UCSD-AML1 (cell line): ENCODE measurements at regions not wholly inside any gene's neighbourhood (a gene's known extent, or its start where the extent isn't known, plus 50 kb on each side); places are given as distances from the start of the nearest gene placed in this dataset.

Experiments used
- DNase-seq: peaks from one replicate; lab custom pipeline; 2025; ENCODE audit not compliant: unreplicated experiment; lab: John Stamatoyannopoulos, UW

DNA sequence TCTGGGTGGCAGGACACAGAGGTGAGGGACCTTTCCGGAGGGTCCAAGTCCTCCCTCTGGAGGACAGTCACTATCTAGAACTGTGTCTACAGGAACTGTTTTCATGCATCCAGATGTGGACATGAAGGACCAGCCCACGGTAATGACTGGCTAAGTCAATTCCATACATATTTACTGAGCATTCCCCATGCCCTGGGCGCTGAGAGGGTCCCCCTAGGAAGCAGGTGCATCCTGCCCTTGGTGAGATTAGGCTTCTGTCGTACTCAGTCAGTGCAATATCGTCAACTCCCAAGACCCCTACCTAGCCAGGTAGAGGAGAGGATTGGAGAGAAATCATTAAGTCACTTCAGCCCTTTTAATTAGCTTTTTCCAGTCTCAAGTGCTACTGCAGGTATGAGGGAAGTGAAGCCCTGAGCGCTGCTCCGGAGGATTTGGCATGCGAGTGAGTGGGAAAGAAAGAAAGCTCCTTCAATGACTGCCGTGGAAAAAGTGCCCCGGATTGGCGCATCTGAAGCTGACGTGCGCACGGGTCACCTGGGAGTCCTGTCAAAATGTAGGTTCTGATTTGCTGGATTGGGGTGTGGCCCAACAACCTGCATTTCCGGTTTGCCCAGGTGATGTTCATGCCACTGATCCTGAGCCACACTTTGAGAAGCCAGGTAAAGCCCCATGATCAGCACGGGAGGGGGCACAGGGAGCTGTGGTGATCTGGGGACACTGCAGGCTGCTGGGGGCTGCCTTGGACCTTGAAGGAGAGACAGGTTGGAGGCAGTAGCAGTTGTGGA lies 367.4 kb upstream of the TNRC6C start:
- no peak for DNase-seq

DNA sequence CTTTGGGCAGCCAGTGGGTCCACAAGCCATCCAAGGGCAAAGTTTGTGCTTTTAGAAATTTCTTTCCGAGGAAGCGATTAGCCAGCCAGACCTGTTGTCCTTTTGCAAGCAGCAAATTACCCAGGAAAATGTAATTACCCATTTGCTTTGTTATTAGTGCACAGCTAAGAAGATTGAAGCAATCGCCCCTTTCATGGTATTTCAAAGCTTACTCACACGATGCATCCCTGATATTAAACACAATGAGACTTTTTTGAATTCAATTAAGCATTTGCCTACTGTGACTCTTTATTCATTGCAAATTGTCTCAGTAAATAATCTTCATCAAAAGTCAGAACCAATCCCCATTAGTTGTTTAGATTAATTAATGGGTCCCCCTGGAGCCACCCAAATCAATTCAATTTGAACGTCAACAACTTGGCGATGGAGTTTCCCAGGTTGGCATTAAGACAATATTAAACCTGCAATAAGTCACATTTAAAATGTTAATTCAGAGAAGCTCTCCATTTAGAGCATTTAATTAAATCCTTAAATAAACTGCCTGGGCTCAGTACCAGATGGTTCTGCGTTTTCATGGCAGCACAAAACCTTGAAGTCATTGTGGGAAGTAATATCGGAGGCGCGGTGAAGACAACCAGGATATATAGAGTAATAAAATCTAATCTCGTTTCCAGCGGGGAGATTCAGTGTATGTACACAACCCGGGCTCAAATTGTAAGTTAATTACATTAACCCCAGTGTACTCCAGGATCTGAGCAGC lies 366.2 kb upstream of the TNRC6C start:
- DNase-seq, result no peak

DNA sequence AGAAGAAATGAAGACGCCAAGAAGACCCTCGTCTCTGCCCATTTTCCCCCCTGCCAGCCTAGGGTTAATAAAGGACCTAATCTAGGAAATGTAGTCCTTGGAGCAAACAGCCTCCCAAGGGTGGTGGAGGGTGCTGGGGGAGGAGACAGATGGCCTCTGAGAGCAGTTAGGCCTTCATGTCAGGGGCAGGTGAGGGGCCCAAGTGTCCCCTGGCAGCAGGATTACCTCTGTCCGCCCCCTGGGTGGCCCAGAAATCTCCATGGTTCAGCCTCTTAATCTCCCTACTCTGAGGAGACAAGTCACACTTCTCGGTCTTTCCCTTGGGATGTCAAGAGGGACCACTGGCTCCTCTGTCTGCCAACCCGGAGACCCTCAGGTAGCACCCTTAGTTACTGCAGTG lies 365.4 kb upstream of the TNRC6C start:
- no peak for DNase-seq

DNA sequence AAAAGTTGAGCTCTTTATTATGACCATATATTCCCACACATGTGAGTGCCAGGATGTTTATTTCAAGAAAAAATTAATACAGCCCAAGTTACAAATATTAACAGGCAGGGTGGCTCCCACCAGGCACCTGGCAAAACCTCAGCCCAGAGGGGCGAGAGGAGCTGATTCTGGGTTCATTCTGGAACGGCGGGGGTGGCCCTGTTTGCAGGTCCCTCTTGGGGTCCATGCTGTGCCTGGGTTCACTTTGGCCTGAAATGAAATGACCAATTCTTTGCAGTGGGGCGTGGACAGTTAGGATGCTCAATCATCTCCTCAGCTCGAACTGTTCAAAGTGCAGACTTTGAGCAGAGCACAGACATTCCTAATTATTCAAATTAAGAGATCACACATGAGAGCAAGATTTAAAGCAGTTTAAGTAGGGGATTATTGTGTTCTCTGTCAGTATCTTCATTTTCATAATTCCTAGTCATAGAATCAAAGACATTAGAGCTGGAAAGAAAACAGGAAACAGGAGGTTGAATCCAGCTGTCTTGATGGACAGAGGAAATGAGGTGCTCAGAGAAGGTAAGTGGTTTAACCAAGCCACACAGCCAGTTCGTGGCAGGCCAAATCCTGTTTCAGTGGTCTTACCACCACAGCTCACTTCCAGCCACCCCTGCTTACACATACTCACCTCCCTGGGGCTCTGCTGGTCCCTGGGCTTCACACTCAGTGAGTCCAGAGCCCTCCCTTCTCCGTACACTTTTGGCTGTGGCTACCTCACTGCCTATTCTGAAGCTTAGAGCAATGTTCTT lies 363.9 kb upstream of the TNRC6C start:
- no peak for DNase-seq

DNA sequence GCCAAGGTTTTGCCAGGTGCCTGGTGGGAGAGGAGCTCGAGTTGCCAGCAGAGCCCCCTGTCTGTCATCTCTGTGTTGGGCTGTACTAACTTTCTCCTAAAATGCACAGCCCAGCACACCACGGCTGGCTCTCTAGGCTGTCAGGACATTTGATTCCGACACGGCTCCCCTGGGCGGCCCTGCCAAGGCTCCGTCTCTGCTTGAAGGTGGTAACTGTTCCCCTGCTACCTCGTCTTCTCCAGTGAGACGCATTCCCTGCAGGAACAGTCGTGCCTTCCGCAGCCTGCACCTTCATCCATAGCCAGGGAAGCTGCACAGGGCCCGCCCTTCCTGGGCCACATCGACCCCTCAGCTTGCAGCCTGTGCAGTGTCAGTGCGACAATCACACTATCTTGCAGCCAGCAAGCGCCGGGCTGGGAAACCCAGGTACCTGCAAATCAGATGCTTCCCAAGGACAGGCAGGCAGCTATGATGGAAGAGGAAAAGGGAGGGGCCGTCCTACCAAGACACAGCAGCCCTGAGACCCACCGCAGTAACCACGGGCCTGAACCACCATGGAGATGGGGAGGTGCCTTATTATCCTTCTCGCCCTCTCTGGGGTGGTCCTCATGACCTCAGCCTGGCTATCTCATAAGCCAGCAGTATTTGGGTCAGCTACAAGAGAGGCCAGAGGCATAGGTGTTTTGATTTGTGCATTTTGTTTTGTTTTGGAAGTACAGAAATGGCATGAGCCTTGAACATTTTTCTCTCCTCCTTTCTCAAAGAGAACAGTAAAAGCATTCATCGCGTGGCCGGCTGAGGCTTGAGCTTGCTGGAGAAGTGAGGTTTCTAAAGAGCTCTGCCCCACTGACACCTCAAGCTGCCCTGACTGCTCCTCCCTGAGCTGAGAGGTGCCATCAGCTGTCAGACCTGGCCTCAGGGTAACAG lies 361.7 kb upstream of the TNRC6C start:
- DNase-seq, result no peak

DNA sequence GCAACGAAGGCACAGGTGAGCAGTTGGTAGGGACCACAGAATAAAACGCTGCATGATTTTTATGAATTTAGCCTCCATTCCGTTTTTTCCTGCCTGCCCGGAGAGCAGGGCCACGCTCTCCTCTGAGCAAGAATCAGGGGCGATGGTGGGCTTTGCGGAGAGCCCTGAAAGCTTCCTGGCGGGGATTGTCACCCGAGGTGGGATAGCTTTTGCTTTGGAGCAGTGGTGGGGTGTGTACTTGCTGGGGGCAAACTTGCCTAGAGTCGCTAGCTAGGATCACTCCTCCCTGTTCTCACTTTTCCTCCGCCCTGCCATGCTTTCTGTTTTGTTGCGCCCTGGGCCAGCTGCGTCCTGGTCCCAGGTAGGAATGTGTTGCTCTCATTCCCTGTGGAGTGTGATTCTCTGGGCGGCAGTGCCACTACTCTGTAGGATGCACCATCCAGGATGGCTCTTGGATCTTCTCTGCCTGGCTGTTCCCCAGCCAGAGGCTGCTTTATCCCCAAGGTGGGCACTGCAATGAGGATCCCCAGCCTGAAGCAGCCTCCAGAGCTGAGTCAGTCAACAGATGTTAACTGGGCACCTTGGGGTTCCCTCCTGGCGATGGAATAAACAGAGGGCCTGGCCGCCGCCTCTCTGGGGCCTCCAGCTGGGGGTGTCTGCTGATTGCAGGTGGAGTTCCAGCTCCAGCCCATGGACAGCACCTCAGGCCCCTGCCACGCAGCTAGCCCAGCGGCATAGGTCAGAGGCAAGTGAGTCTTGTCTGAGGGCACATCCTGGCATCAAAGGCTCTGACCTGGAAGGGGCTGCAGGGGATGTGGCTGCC lies 360.9 kb upstream of the TNRC6C start:
- no peak for DNase-seq

DNA sequence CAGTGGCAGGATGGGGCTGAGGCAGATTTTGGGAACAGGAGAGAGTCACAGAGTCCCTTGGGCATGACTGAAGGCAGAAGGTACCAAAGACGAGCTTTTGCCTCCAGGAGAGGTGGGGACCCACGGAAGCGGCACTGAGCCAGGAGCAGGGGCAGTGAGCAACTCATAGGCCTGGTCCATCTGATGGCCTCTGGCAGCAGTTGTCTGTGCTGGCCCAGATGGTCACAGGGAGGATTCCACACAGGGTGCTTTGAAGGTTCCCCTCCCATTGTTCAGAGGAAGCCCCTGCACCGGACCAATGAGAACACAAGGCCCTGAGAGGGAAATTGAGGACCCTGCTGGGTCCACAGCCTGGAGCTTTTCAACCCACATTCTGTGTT lies 360.3 kb upstream of the TNRC6C start:
- DNase-seq, result no peak

DNA sequence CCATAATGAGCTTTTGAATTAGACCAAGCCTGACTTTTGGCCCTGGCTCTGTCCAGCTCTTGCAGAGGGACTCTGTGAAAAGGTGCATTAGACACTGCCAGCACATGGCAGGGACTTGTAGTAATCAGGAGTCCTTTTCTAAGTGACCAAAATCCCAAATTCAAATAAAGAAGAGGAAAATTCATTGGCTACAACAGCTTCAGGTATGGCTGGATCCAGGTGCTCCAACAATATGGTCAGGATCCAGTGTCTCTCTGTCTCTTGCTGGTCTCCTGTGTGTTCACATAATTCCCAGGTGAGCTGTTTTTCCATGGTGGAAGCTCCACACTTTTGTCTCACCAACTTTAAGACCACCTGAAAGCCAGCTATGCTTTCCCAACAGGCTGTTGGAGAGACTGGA lies 358.8 kb upstream of the TNRC6C start:
- no peak for DNase-seq

DNA sequence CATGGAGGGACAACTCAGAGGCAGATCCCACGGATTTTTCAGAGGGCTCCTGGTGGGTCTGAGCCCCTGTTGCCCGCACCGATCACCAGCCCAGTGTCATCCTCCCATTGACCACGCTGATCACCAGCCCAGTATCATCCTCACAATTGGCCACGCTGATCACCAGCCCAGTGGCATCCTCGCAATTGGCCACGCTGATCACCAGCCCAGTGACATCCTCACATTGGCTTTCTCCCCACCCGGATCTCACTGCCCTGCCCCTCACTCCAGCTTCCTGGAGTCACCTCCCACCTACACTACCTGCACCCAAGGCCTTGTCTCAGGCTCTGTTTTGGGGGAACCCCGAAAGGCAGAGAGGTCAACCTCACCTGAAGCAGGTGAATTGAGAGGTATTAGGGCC lies 358.2 kb upstream of the TNRC6C start:
- DNase-seq, result no peak

DNA sequence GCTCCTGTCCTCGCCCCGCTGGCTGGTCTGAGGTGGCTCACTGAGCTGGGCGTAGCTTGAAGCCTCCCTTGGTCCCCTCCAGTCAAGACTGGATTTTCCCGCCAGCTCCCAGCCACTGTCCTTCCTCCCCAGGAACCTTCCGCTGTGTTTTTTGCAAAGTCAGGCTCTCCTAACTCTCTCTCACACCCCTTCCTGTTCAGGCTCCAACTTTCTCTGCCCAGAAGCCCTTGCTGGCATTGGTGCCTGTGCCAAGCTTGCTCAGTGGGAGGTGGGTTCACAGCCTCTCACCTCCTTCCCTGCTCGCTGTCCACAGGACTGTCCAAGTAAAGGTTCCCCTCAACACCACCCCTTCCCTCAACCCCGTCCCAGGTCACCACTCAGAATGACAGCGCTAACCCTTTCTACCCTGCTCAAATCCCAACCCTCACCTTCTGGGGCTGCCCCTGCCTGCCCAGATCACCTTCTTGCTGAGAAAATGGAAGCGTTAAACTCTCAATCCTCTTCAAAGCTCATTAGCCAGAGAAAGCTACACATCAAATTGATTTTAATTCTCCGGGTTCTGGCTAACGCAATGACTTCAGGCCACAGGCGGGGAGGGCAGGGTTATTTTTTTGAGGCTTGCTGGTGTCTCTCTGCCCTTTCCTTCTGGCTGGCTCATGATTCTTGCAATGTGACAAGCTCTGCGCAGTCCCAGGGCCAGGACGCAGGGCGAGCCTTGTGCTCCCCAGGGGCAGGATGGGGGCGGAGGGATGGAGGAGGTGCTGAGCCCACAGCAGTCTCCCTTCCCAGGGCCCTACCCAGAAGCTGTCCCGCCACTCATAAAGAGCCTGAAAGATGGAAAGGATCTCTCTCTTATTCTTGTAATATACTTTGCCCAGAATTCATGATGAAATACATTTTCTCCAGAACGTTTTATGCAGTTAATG lies 357.2 kb upstream of the TNRC6C start:
- no peak for DNase-seq

DNA sequence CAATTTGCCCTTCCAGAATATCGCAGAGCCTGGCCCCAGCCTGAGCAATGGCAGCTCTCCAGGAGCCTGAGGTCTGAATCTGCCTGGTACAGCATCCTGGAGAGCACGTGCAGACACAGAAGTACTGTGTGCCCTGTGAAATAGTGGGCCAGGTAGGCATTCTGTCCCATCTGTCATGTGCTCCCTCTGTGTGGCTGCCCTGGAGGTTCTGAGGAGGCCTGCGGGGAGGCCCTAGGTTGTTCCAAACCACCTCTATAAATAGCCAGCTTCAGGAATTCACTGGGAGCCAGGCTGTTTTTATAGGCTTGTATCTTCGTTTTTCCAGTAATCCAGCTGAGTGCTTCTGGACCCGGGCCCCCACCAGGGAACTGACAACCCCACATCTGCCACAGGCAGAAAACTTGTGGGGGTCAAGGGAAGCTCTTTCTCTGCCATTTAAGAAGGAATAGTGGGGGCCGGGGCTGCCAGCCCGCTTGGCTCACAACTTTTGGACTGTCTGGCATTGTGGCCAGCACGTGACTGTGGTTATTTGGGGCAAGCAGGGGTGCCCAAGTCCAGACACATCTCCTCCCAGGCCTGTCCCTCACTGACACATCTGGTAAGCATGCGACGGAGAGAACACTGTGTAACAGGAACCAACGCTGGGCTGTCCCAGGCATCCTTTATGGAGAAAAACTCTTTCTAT lies 356.3 kb upstream of the TNRC6C start:
- no peak for DNase-seq

DNA sequence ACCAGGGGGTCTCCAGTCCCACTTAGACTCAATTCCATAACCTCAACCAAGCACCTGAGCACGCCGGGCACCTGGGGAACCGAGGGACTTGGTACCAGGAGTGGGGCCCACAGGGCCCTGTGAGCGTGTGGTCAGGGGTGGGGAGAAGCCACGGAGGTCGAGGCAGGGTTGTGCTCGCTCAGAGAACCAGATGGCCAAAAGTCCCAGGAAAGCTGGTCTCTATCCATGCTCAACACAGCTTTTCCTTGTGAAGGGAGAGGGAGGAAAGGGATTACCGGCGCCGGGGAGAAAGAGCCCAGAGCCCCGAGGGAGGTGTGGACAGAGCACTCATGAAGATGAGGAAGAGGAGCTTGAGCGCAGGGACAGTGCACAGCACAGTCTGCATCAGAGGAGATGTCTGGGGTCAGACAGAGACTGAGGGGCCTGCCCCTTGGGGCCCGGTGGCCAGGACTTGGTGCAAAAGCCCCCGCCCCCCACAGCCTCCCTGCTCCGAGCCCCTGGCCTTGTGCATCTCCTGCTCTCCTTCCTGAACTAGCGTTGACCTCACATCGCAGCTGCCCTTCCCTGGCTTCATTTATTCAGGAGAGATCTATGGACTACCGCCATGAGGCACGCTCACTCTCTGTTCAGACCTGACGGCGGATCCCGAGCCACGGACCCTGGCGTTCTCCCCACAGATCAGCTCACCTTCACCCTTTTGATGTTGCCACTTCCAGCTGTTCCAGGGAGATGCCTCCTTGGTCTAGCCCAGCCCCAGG lies 355.4 kb upstream of the TNRC6C start:
- DNase-seq, result no peak

DNA sequence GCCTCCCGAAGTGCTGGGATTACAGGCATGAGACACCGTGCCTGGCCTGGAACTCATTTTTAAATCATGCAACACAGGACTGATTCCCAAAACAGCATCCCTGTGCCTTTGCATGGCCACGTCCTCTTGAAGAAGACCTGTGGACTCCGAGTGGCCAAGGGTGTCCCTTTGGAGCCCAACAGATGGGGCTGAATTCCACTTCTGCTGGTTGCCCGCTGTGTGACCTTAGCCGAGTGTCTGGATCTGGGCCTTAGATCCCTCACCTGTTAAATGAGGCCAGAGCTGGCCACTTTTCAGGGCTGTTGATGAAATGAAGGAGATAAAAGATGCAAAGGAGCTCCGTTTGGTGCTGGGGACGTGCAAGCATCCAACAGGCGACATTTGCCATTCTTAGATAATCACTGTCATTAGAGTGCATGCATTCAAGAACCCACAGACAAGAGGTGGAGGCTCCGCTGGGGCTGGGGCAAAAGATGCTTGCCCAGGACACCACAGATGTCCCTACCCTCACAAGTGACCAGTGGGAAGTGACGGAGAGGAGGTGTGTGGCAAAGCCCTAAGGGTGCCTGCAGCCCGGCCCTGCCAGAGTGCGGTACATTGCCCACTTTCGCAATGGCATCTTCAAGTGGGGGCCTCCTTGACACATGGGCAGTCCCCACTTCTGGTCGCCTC lies 354.1 kb upstream of the TNRC6C start:
- no peak for DNase-seq

DNA sequence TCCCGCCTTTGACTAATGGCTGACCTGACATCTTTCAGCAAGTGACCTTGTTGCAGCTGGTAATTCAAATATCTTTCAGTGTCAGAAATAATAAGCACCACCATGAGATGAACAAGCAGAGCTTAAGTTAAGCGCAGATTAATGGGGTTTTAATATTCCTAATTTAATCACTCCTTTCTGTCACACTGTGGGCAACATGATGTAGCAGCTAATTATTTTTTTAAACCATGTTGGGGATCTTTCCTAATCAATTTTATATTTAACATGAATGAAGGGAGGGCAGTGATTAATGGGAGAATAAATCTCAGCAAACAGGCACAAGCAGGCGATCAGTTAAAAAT lies 353.6 kb upstream of the TNRC6C start:
- DNase-seq, result no peak

DNA sequence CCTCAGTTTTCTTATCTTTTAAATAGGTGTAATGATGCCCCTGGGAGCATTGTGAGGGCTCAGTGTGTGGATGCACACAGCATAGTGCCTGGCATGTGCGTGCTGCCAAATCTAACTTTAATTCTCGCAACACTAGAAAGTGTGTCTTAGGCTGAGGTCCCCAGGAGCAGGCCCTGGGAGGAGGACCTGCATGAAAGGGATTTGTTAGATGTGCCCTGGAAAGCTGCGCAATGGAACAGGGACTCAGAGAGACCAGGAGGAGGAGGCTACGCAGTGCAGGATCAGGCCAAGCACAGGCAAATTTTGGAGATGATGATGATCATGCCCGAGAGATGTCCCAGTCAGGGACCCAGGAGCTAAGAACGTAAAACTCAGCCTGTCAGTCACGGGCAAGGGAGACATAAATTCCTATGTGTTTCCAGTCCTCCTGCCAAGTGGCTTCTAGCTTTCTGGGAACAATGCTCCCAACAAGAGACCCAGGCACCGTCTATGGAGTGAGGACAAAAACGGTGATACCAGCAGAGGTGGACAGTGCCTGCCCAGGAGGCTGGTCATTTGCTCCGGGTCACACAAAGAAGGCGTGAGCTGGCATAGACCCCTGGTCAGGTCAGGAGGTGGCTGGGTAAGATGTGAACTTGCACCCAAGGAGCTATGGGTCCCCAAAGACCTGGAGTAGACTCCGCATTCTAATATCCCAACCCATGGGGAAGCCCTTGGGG lies 352.2 kb upstream of the TNRC6C start:
- no peak for DNase-seq

DNA sequence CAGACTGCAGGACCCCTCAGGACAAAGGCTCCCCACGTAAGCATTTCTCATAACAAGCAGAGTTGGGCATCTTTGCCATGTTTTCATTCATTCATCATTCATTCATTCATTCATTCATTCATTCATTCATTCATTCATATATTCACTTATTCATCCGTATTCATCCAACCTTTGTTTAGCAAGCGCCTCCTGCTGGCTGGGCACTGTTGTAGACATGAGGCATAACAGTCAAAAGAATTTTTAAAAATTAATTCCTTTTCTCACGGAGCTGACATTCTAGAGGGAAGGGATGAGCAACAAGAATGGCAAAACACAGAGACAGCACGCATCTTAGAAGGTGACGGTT lies 351.7 kb upstream of the TNRC6C start:
- DNase-seq, result no peak

DNA sequence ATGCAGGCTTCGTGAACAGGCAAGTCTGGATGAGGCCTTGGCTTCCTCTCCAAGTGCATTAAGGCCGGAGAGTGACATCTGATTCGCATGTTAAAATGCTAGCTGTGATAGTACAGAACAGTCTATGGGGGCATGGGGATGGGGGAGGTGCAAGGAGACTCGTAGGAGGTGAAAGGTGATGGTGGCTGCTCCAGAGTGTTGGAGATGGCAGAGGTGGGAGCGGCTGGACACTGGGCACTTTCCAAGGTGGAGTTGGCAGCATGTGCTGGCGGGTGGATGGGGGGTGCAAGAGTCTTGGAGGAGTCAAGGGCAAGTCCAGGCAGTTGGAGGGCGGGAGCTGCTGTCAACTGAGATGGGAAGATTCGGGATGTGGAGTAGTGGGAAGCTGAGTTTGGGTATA lies 350.9 kb upstream of the TNRC6C start:
- DNase-seq, result no peak
